ENCODE measurements at regions not wholly inside any gene's neighbourhood (a gene's known extent, or its start where the extent isn't known, plus 50 kb on each side); places are given as distances from the start of the nearest gene placed in this dataset.

DNA sequence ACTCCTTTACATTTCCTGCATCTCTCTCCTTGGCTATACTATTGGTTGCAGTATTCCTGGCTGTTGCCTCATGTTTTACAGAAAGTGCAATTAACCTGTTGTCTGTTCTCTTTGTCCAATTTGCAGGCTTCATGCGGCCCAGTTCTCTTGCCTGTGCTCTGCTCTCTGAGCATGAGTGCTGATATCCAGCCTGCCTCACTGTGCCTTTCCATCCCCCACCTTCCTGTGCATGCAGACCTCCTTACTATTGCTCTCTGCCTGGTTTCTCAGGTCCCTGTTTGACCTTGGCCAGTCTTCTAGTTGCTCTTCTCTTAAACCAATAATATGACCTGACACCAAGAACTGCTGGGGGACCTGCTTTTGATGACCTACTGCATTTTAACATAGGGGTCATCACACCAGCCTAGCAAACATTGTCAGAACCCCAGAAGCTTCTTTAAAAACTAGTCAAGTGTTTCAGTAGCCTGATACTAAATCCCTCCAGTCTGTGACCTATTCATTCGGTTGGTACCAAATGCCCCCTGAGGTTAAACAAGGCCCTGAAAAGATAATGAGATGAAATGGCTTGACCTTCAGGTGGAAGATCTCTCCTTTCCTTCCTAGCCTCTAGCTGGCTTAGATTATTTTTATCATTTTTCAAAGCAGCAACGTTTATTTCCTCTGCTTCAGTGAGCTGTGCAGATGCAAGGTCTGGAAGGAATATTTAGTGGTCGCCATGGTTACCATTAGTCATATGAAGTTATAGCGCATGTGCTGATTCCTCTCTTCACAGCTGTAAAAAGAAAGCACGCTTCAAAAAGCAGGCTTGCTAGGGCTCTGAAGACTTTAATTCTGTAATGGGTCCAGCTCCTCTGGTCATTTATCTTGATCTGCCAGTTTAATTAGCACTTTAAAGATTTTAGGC is 216.5 kb downstream of the PHLDA1 start:
- Histone ChIP-seq H3K27ac (no peak overlapping the region), H3K27me3 (no peaks in the 10 kb centered on the region), H3K9me3 (no peaks in the 10 kb centered on the region), H3K36me3 (replicated peaks in 1 of 2; ENCODE audit: insufficient read depth in 1 of 2, low read depth in 2 of 2) (no peaks in the 10 kb centered on the region), H3K4me1 (no peaks in the 10 kb centered on the region), H3K4me3 (no peak overlapping the region)
- intact Hi-C loops (cut with DNase I), result no loop called here
- peak in 2 of 4 donors; percentile 26 to 36 for DNase-seq
- no peak for TF ChIP-seq POLR2A (IDR thresholded peaks at IDR 0.05)
- TF ChIP-seq, protein P1, sequence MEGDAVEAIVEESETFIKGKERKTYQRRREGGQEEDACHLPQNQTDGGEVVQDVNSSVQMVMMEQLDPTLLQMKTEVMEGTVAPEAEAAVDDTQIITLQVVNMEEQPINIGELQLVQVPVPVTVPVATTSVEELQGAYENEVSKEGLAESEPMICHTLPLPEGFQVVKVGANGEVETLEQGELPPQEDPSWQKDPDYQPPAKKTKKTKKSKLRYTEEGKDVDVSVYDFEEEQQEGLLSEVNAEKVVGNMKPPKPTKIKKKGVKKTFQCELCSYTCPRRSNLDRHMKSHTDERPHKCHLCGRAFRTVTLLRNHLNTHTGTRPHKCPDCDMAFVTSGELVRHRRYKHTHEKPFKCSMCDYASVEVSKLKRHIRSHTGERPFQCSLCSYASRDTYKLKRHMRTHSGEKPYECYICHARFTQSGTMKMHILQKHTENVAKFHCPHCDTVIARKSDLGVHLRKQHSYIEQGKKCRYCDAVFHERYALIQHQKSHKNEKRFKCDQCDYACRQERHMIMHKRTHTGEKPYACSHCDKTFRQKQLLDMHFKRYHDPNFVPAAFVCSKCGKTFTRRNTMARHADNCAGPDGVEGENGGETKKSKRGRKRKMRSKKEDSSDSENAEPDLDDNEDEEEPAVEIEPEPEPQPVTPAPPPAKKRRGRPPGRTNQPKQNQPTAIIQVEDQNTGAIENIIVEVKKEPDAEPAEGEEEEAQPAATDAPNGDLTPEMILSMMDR (IDR thresholded peaks at IDR 0.05), result no peak
- 60 to 72% methylated on average over 6 of the region's 6 CpGs for WGBS, 2 donors
- peak; percentile 62 for ATAC-seq

DNA sequence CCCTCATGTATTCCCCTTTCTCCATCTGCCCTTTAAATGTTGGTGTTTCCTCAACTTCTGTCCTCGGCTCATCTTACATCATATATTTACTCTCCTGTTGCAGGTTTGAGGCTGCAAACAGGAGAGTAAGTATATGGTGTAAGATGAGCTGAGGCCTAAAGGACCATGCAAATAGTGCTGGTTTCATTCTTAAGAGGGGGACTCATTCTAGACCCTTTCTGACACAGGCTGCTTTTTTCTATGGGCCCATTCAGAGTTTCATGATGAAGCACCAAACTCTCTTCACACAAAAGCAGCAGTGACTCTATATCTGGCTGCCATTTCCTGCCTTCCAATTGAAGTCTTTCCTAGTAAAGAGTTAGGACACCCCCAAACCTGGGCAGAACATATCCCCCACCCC is 218.5 kb downstream of the PHLDA1 start:
- Histone ChIP-seq H3K27me3 (no peaks in the 10 kb centered on the region), H3K27ac (no peak overlapping the region), H3K9me3 (no peaks in the 10 kb centered on the region), H3K4me3 (no peak overlapping the region), H3K36me3 (replicated peaks in 1 of 2; ENCODE audit: insufficient read depth in 1 of 2, low read depth in 2 of 2) (no peaks in the 10 kb centered on the region), H3K4me1 (no peaks in the 10 kb centered on the region)
- ATAC-seq, result no peak
- intact Hi-C loops (cut with DNase I), result no loop called here
- DNase-seq, result no peak
- 50 to 90% methylated on average over 1 of the region's 1 CpG for WGBS, 2 donors
- TF ChIP-seq, protein P1 (IDR thresholded peaks at IDR 0.05), result no peak
- no peak for TF ChIP-seq POLR2A (IDR thresholded peaks at IDR 0.05)

DNA sequence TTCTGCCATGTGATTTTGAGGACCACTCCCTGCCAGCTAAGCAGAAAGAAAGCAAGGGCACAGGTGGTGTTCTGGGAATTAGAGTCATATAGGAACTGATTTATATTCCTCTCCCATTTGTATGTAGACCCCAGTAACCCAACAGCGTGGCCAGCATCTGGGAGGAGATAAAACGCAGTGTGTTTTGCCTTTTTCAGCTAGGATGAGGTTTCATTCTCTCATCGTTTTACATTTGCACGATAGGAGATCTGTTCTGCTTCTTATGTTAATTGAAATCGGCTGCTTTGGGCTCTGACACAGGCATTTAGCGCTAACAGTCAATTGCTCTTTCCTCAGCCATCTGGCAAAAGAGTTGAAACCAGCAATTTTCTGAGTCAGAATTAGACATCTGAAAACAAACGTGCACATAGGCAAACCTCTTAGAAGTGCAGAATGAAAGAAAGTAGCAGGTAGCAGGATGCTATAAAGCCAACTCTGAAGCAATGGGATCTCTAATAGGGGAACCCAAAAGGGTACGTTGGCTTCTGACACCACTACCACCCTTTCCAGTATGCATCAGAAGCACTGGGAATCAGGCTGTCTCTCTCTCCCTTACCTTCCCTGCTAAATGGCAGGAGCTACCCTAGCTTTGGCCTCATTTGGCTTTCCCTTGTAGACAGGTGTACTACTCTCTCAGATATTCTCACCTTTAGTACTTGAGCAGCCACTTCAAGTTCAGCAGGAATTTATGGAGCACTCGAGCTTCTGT is 219.1 kb downstream of the PHLDA1 start:
- Histone ChIP-seq H3K27ac (no peak overlapping the region), H3K4me1 (no peaks in the 10 kb centered on the region), H3K4me3 (no peak overlapping the region), H3K9me3 (no peaks in the 10 kb centered on the region), H3K27me3 (no peaks in the 10 kb centered on the region), H3K36me3 (replicated peaks in 1 of 2; ENCODE audit: insufficient read depth in 1 of 2, low read depth in 2 of 2) (no peaks in the 10 kb centered on the region)
- ATAC-seq (no peak), DNase-seq (no peak)
- 72% methylated on average over 9 of the region's 9 CpGs for WGBS, 2 donors
- intact Hi-C loops (cut with DNase I), result no loop called here
- no peak for TF ChIP-seq POLR2A (IDR thresholded peaks at IDR 0.05)
- TF ChIP-seq, protein P1 (IDR thresholded peaks at IDR 0.05), result no peak

DNA sequence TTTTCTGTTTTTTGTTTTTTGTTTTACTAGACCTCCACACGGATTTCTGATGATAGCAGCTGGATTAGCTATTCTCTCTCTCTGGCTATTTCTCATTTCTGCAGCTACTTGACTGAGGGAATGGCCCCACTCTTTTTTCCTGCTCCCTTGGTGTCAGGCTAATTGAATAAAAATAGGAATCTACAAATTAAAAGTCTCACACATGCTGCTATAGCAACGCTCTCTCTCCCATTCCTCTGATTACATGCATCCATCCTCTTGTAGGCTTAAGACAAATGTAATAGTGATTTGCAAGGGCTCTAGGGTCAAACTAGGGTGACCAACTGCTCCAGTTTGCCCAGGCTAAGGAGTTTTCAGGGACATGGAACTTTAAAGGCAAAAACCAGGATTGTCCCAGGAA is 221.8 kb downstream of the PHLDA1 start:
- Histone ChIP-seq H3K4me1 (no peaks in the 10 kb centered on the region), H3K9me3 (no peaks in the 10 kb centered on the region), H3K36me3 (replicated peaks in 1 of 2; ENCODE audit: insufficient read depth in 1 of 2, low read depth in 2 of 2) (no peaks in the 10 kb centered on the region), H3K4me3 (no peak overlapping the region), H3K27ac (no peak overlapping the region), H3K27me3 (no peaks in the 10 kb centered on the region)
- intact Hi-C loops (cut with DNase I), result no loop called here
- WGBS, 2 donors, result 80 to 86% methylated on average over 2 of the region's 2 CpGs
- no peak for ATAC-seq
- no peak for DNase-seq
- no peak for TF ChIP-seq POLR2A (IDR thresholded peaks at IDR 0.05)
- TF ChIP-seq, protein P1 (IDR thresholded peaks at IDR 0.05), result no peak

Measured in body of pancreas (tissue), 4 donors.